H1 (cell line): ENCODE measurements at regions not wholly inside any gene's neighbourhood (a gene's known extent, or its start where the extent isn't known, plus 50 kb on each side); places are given as distances from the start of the nearest gene placed in this dataset.

Experiments used
- CTCF ChIA-PET: fragments of 300-600 bp; sonication (Branson Sonifier 250); formaldehyde crosslinking; loops from one replicate; lab custom pipeline; 2021; ENCODE audit not compliant: partially characterized antibody; lab: Charles Lee
- POLR2A ChIA-PET: fragments of 300-600 bp; sonication (Branson Sonifier 250); formaldehyde crosslinking; loops from one replicate; lab custom pipeline; 2021; ENCODE audit warnings: inconsistent platforms; ENCODE audit not compliant: partially characterized antibody; lab: Charles Lee
- DNase-seq, 2 experiments: peaks; one replicate each; pipeline versions ENCODE4 v3.0.0 to v3.0.0-alpha.2; 2010 to 2022; ENCODE audit warnings: low spot score in 2 of 2, low read depth in 1 of 2, mixed read lengths in 1 of 2
- FAIRE-seq: peaks from 2 replicates; lab custom pipeline; 2011; peaks lifted over from hg19 to GRCh38; lab: Jason Lieb, UNC
- H2AFZ ChIP-seq: 2 replicates; pipeline ENCODE4 v1.8.1; 2012; ENCODE audit warnings: low read length, inconsistent platforms
- H2AK5ac ChIP-seq: 2 replicates; pipeline ENCODE4 v1.6.1; 2013; ENCODE audit warnings: low read depth, low read length
- H2BK120ac ChIP-seq: replicated peaks from 2 replicates; pipeline ENCODE3; 2013; ENCODE audit warnings: low read depth, low read length, inconsistent platforms
- H2BK12ac ChIP-seq: 2 replicates; pipeline ENCODE4 v1.6.1; 2013; ENCODE audit warnings: low read depth, low read length
- H2BK15ac ChIP-seq: 2 replicates; pipeline ENCODE4 v1.6.1; 2013; ENCODE audit warnings: low read length
- H2BK20ac ChIP-seq: 2 replicates; pipeline ENCODE4 v1.6.1; 2013; ENCODE audit warnings: low read length
- H2BK5ac ChIP-seq: 2 replicates; pipeline ENCODE4 v1.6.1; 2013; ENCODE audit warnings: low read depth, low read length
- H3K14ac ChIP-seq: 2 replicates; pipeline ENCODE4 v1.6.1; 2013; ENCODE audit warnings: inconsistent platforms; ENCODE audit not compliant: insufficient read length
- H3K18ac ChIP-seq: 2 replicates; pipeline ENCODE4 v1.6.1; 2013; ENCODE audit warnings: low read length; ENCODE audit errors: extremely low read depth
- H3K23ac ChIP-seq: 2 replicates; pipeline ENCODE4 v1.6.1; 2013; ENCODE audit warnings: inconsistent platforms; ENCODE audit not compliant: insufficient read length
- H3K23me2 ChIP-seq: 2 replicates; pipeline ENCODE4 v1.6.1; 2013; ENCODE audit warnings: low read depth, low read length
- H3K27ac ChIP-seq: 2 replicates; pipeline ENCODE4 v1.6.1; 2011; ENCODE audit warnings: low read depth, low read length, inconsistent platforms
- H3K27me3 ChIP-seq, 4 experiments: replicated peaks in 1 of 4; 1 replicate in 1 of 4; 2 replicates in 3 of 4; pipeline versions ENCODE4 v1.6.1 to v1.8.1; 2011 to 2013; ENCODE audit warnings: low read length in 3 of 4, mild to moderate bottlenecking in 3 of 4, inconsistent platforms in 2 of 4, mixed read lengths in 2 of 4, moderate library complexity in 1 of 4; ENCODE audit not compliant: control insufficient read depth in 3 of 4, insufficient read depth in 3 of 4; ENCODE audit errors: extremely low read depth in 1 of 4
- H3K36me3 ChIP-seq, 4 experiments: 2 replicates each; pipeline versions ENCODE4 v1.6.1 to v1.8.1; 2011 to 2013; ENCODE audit warnings: mild to moderate bottlenecking in 4 of 4, low read length in 3 of 4, moderate library complexity in 2 of 4, control low read depth in 1 of 4, inconsistent platforms in 1 of 4; ENCODE audit not compliant: insufficient read depth in 4 of 4, control insufficient read depth in 2 of 4
- H3K4ac ChIP-seq: replicated peaks from 2 replicates; pipeline ENCODE3; 2013; ENCODE audit warnings: low read length, low read depth, mixed read lengths, inconsistent platforms; ENCODE audit not compliant: insufficient read length
- H3K4me1 ChIP-seq, 4 experiments: replicated peaks in 1 of 4; 1 replicate in 1 of 4; 2 replicates in 3 of 4; pipeline versions ENCODE4 v1.6.1 to v1.8.1; 2011 to 2013; ENCODE audit warnings: low read length in 3 of 4, inconsistent platforms in 2 of 4, mixed read lengths in 1 of 4; ENCODE audit not compliant: insufficient read depth in 4 of 4, control insufficient read depth in 3 of 4
- H3K4me2 ChIP-seq, 2 experiments: 2 replicates each; pipeline versions ENCODE4 v1.6.1 to v1.8.1; 2011 to 2013; ENCODE audit warnings: low read depth in 2 of 2, low read length in 2 of 2, control low read depth in 1 of 2, inconsistent platforms in 1 of 2, mild to moderate bottlenecking in 1 of 2; ENCODE audit not compliant: insufficient read depth in 1 of 2
- H3K4me3 ChIP-seq, 4 experiments: fragments of 200-600, 300-600 bp in 1 of 4; sonication (generic), shearing (Covaris generic), sonication (Bioruptor Twin) in 1 of 4; 2 replicates each; pipeline versions ENCODE4 v1.5.1 to v1.8.1; 2011 to 2016; ENCODE audit warnings: low read length in 4 of 4, low read depth in 3 of 4, control low read depth in 2 of 4, inconsistent platforms in 2 of 4, mild to moderate bottlenecking in 2 of 4, mixed read lengths in 1 of 4, moderate library complexity in 1 of 4; ENCODE audit not compliant: insufficient read depth in 2 of 4; ENCODE audit errors: extremely low read depth in 1 of 4
- H3K56ac ChIP-seq: replicated peaks from 2 replicates; pipeline ENCODE3; 2013; ENCODE audit warnings: low read depth, mild to moderate bottlenecking, mixed read lengths, low read length, inconsistent platforms; ENCODE audit not compliant: insufficient read length
- H3K79me1 ChIP-seq: 2 replicates; pipeline ENCODE4 v1.6.1; 2013; ENCODE audit warnings: low read depth, low read length, control low read depth
- H3K79me2 ChIP-seq, 2 experiments: 2 replicates each; pipeline versions ENCODE4 v1.6.1 to v1.8.1; 2012 to 2013; ENCODE audit warnings: low read length in 2 of 2, mild to moderate bottlenecking in 2 of 2, inconsistent platforms in 1 of 2; ENCODE audit not compliant: insufficient read depth in 2 of 2, control insufficient read depth in 1 of 2
- H3K9ac ChIP-seq, 4 experiments: replicated peaks in 1 of 4; 1 replicate in 1 of 4; 2 replicates in 3 of 4; pipeline versions ENCODE4 v1.6.1 to v1.8.1; 2011 to 2013; ENCODE audit warnings: low read depth in 3 of 4, low read length in 3 of 4, control low read depth in 2 of 4, mild to moderate bottlenecking in 2 of 4, moderate library complexity in 2 of 4, inconsistent platforms in 1 of 4; ENCODE audit errors: extremely low read depth in 1 of 4
- H3K9me3 ChIP-seq, 2 experiments: 2 replicates each; pipeline versions ENCODE4 v1.6.1 to v1.8.1; 2012 to 2013; ENCODE audit warnings: mild to moderate bottlenecking in 2 of 2, moderate library complexity in 2 of 2, control low read depth in 1 of 2, inconsistent platforms in 1 of 2, low read depth in 1 of 2, low read length in 1 of 2, mixed read lengths in 1 of 2; ENCODE audit not compliant: insufficient read depth in 2 of 2
- H4K20me1 ChIP-seq, 2 experiments: replicated peaks in 1 of 2; 2 replicates each; pipeline versions ENCODE3 to v1.8.1; 2011 to 2013; ENCODE audit warnings: inconsistent platforms in 2 of 2, low read length in 2 of 2, mild to moderate bottlenecking in 1 of 2; ENCODE audit not compliant: insufficient read depth in 2 of 2, control insufficient read depth in 1 of 2
- H4K5ac ChIP-seq: 2 replicates; pipeline ENCODE4 v1.6.1; 2013; ENCODE audit warnings: low read length, low read depth, mixed read lengths, inconsistent platforms; ENCODE audit not compliant: insufficient read length
- H4K8ac ChIP-seq: 2 replicates; pipeline ENCODE4 v1.8.0; 2013; ENCODE audit warnings: mild to moderate bottlenecking, moderate library complexity, low read length, inconsistent platforms; ENCODE audit not compliant: insufficient read depth; ENCODE audit errors: extremely low read depth
- H4K91ac ChIP-seq: replicated peaks from 2 replicates; pipeline ENCODE3; 2013; ENCODE audit warnings: low read length, mixed read lengths, inconsistent platforms; ENCODE audit not compliant: insufficient read length
- ATF2 ChIP-seq: IDR thresholded peaks from 2 replicates; pipeline ENCODE4 v1.6.1; 2012; ENCODE audit warnings: low read length, inconsistent platforms
- CBX5 ChIP-seq: fragments of 300-800, 300-1000 bp; sonication (generic); IDR thresholded peaks from 2 replicates; pipeline ENCODE4 v1.7.1; 2016; ENCODE audit warnings: antibody characterized with exemption, low read length, low read depth
- CBX8 ChIP-seq: fragments of 300-800, 300-1000 bp; sonication (generic); IDR thresholded peaks from 2 replicates; pipeline ENCODE4 v1.7.1; 2016; ENCODE audit warnings: low read depth, low read length, borderline replicate concordance
- CHD1 ChIP-seq: IDR thresholded peaks from 2 replicates; pipeline ENCODE4 v1.6.1; 2012; ENCODE audit warnings: low read depth, low read length, improper control_type of control experiment
- CREB1 ChIP-seq: IDR thresholded peaks from 2 replicates; pipeline ENCODE4 v1.6.1; 2012; ENCODE audit warnings: inconsistent platforms
- EP300 ChIP-seq, 2 experiments: IDR thresholded peaks; 1 replicate in 1 of 2; 2 replicates in 1 of 2; pipeline ENCODE4 v1.6.1; 2011 to 2012; ENCODE audit warnings: low read depth in 2 of 2, low read length in 2 of 2, mild to moderate bottlenecking in 2 of 2, borderline replicate concordance in 1 of 2, inconsistent platforms in 1 of 2, moderate library complexity in 1 of 2
- HDAC2 ChIP-seq, 2 experiments: fragments of 300-600 bp in 1 of 2; sonication (generic) in 1 of 2; IDR thresholded peaks; 2 replicates each; pipeline ENCODE4 v1.6.1; 2011 to 2012; ENCODE audit warnings: low read depth in 2 of 2, low read length in 2 of 2, mild to moderate bottlenecking in 2 of 2, moderate library complexity in 2 of 2, borderline replicate concordance in 1 of 2, inconsistent platforms in 1 of 2
- HDAC6 ChIP-seq: IDR thresholded peaks from one replicate; pipeline ENCODE4 v1.7.1; 2012; ENCODE audit warnings: low read depth, mild to moderate bottlenecking, inconsistent platforms, low read length, moderate library complexity
- JUN ChIP-seq: IDR thresholded peaks from 2 replicates; pipeline ENCODE4 v1.6.1; 2011; ENCODE audit warnings: low read depth, mild to moderate bottlenecking, improper control_type of control experiment, low read length
- NANOG ChIP-seq: IDR thresholded peaks from 2 replicates; pipeline ENCODE4 v1.6.1; 2011; ENCODE audit warnings: low read length, low read depth, mild to moderate bottlenecking, inconsistent platforms; ENCODE audit not compliant: insufficient read depth, poor library complexity, severe bottlenecking
- POLR2AphosphoS5 ChIP-seq: IDR thresholded peaks from 2 replicates; pipeline ENCODE4 v1.6.1; 2011; ENCODE audit warnings: low read depth, low read length
- POU5F1 ChIP-seq: IDR thresholded peaks from 2 replicates; pipeline ENCODE4 v1.6.1; 2011; ENCODE audit warnings: low read depth, mild to moderate bottlenecking, low read length, moderate library complexity
- SRF ChIP-seq: IDR thresholded peaks from 2 replicates; pipeline ENCODE4 v1.6.1; 2011; ENCODE audit warnings: mild to moderate bottlenecking, low read depth, low read length, moderate library complexity
- SUZ12 ChIP-seq: fragments of 200-600 bp; sonication (generic); IDR thresholded peaks from 2 replicates; pipeline ENCODE4 v1.6.1; 2012; ENCODE audit warnings: mild to moderate bottlenecking, inconsistent platforms, low read length, moderate library complexity, mixed read lengths
- WGBS, 2 experiments: shearing (Covaris generic) in 1 of 2; methylation state at CpG; one replicate each; pipeline versions ENCODE4 v1.1.6 to v1.1.7; 2013 to 2015; ENCODE audit warnings: low lambda C conversion rate in 2 of 2, mixed read lengths in 2 of 2, inconsistent platforms in 1 of 2, low coverage in 1 of 2, missing lambda C conversion rate in 1 of 2; ENCODE audit not compliant: insufficient replicate concordance in 2 of 2, insufficient coverage in 1 of 2, insufficient read length in 1 of 2; ENCODE audit errors: extremely low coverage in 1 of 2, missing lambda C conversion rate in 1 of 2; 5-methylcytosine and 5-hydroxymethylcytosine counted together

- FAIRE-seq (no peak), DNase-seq (no peak)
- Histone ChIP-seq H2BK5ac (no peak overlapping the region), H3K9me3 (no peaks in the 10 kb centered on the region), H3K18ac (no peak overlapping the region), H4K8ac (no peak overlapping the region), H2BK15ac (no peak overlapping the region), H3K4me1 (no peaks in the 10 kb centered on the region), H2AK5ac (no peak overlapping the region), H2BK120ac (no peak overlapping the region), H3K79me2 (no peaks in the 10 kb centered on the region), H3K9ac (no peak overlapping the region), H3K4me2 (no peak overlapping the region), H4K20me1 (no peaks in the 10 kb centered on the region), H3K56ac (no peak overlapping the region), H3K4me3 (no peak overlapping the region), H3K79me1 (no peaks in the 10 kb centered on the region), H2BK12ac (no peak overlapping the region), H3K27me3 (no peaks in the 10 kb centered on the region), H4K91ac (no peak overlapping the region), H3K27ac (no peak overlapping the region), H2AFZ (no peak overlapping the region), H3K23me2 (no peaks in the 10 kb centered on the region), H3K4ac (no peak overlapping the region), H3K23ac (no peak overlapping the region), H3K36me3 (no peaks in the 10 kb centered on the region), H3K14ac (no peak overlapping the region), H4K5ac (no peak overlapping the region), H2BK20ac (no peak overlapping the region)
- CTCF ChIA-PET: no interaction called here
- WGBS, 2 experiments: 90% methylated on average over 1 of the region's 1 CpG; no CpG with 5 or more reads in 1 of the 2 experiments
- POLR2A ChIA-PET: no interaction called here
- no peak for TF ChIP-seq POU5F1
- TF ChIP-seq HDAC2 (IDR thresholded peaks at IDR 0.05; ENCODE audit: borderline replicate concordance in 1 of 2, low read depth in 2 of 2, low read length in 2 of 2): no peak
- TF ChIP-seq CREB1: no peak
- no peak for TF ChIP-seq SRF
- TF ChIP-seq POLR2AphosphoS5: no peak
- TF ChIP-seq CBX5: no peak
- TF ChIP-seq CHD1: no peak
- no peak for TF ChIP-seq HDAC6
- TF ChIP-seq NANOG: no peak
- no peak for TF ChIP-seq ATF2
- TF ChIP-seq CBX8: no peak
- no peak for TF ChIP-seq EP300 (IDR thresholded peaks at IDR 0.05; ENCODE audit: borderline replicate concordance in 1 of 2, low read depth in 2 of 2, low read length in 2 of 2)
- TF ChIP-seq JUN: no peak
- TF ChIP-seq SUZ12: no peak
Measured at GRCh38 chr11:28702450-28702790, 594.2 kb downstream of the METTL15 start.
